Upper lobe of left lung (tissue), 4 donors: ENCODE measurements at regions not wholly inside any gene's neighbourhood (a gene's known extent, or its start where the extent isn't known, plus 50 kb on each side); places are given as distances from the start of the nearest gene placed in this dataset.

ENCODE experiments used
- EP300 ChIP-seq, 4 donors: sonication (generic); formaldehyde crosslinking; IDR thresholded peaks; one replicate each; pipeline ENCODE4 v1.5.1; 2017; ENCODE audit warnings: antibody characterized with exemption in 4 of 4, control low read depth in 2 of 4
- POLR2A ChIP-seq, 4 donors: fragments of 450-650 bp; IDR thresholded peaks; one replicate each; pipeline ENCODE4 v1.5.1; 2016 to 2017; ENCODE audit warnings: antibody characterized with exemption in 4 of 4, mild to moderate bottlenecking in 2 of 4
- POLR2AphosphoS5 ChIP-seq, 2 donors: sonication (generic); formaldehyde crosslinking; IDR thresholded peaks; one replicate each; pipeline ENCODE4 v1.5.1; 2017; ENCODE audit warnings: antibody characterized with exemption in 2 of 2
- TF ChIP-seq, protein P1 (sequence below), 6 experiments: fragments of 450-650 bp in 4 of 6; fragments of 200-600 bp in 2 of 6; sonication (generic) in 2 of 6; IDR thresholded peaks; one replicate each; pipeline ENCODE4 v1.5.1; 2016 to 2019; ENCODE audit warnings: antibody characterized with exemption in 6 of 6

DNA sequence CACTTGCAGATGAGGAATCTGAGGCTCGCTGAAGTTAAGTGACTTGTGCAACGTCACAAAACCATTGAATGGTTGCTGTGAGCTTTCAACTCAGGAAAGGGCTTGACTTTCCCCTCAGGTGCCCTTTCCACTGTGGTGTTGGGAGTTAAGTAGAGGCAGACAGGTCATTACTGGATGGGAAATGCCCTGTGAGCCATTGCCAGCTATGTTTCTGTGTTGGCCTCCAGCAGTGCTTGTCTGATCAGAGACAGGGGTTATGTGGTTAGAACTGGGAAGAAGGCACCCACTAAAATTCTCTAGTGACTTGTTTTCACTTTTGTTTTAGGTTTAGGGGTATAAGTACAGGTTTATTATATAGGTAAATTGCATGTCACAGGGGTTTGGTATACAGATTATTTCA is 96.6 kb downstream of the FDX1 start:
- TF ChIP-seq, protein P1, sequence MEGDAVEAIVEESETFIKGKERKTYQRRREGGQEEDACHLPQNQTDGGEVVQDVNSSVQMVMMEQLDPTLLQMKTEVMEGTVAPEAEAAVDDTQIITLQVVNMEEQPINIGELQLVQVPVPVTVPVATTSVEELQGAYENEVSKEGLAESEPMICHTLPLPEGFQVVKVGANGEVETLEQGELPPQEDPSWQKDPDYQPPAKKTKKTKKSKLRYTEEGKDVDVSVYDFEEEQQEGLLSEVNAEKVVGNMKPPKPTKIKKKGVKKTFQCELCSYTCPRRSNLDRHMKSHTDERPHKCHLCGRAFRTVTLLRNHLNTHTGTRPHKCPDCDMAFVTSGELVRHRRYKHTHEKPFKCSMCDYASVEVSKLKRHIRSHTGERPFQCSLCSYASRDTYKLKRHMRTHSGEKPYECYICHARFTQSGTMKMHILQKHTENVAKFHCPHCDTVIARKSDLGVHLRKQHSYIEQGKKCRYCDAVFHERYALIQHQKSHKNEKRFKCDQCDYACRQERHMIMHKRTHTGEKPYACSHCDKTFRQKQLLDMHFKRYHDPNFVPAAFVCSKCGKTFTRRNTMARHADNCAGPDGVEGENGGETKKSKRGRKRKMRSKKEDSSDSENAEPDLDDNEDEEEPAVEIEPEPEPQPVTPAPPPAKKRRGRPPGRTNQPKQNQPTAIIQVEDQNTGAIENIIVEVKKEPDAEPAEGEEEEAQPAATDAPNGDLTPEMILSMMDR (IDR thresholded peaks at IDR 0.05), result no peak
- TF ChIP-seq POLR2A (IDR thresholded peaks at IDR 0.05), result no peak
- no peak for TF ChIP-seq POLR2AphosphoS5 (IDR thresholded peaks at IDR 0.05)
- TF ChIP-seq EP300 (IDR thresholded peaks at IDR 0.05), result no peak
